ENCODE measurements at regions not wholly inside any gene's neighbourhood (a gene's known extent, or its start where the extent isn't known, plus 50 kb on each side); places are given as distances from the start of the nearest gene placed in this dataset.

DNA sequence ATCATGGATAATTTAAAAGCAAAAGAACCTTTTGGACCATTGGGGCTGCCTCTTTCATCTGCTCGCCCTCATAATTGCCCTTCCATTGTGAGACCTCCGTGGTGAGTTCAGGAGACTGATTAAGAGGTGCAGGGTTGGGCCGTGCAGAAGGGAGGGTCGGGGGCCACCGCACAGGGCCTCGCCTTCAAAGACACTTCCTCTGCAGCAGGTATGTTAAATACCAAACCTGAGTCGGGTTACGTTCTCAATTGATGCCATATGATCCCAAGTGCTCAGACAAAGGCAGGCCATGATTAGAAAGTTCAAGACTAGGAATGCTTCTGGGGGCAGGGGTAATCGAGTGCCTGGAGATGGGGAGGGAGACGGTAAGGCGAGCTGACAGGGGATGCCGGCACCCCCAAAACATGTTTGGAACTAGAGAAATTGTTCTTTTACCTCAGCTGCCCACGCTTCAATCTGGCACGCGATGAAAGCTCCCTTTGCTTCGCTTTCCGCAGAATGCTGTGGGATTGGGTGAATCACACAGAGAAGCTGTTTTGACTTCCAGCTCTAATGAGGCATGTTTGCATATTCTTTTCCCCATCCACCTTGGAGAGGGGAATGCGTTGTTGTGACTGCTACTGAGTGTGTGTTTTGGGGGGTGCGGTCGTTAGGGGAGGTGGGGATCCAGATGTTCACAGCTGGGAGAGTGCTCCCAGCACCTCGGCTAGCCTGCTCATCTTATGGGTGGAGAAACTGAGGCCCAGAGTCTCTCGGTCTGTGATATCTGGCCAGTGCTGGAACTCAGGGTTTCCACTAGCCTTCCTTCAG is 309.1 kb downstream of the MYCN start:
- TF ChIP-seq, protein P1, sequence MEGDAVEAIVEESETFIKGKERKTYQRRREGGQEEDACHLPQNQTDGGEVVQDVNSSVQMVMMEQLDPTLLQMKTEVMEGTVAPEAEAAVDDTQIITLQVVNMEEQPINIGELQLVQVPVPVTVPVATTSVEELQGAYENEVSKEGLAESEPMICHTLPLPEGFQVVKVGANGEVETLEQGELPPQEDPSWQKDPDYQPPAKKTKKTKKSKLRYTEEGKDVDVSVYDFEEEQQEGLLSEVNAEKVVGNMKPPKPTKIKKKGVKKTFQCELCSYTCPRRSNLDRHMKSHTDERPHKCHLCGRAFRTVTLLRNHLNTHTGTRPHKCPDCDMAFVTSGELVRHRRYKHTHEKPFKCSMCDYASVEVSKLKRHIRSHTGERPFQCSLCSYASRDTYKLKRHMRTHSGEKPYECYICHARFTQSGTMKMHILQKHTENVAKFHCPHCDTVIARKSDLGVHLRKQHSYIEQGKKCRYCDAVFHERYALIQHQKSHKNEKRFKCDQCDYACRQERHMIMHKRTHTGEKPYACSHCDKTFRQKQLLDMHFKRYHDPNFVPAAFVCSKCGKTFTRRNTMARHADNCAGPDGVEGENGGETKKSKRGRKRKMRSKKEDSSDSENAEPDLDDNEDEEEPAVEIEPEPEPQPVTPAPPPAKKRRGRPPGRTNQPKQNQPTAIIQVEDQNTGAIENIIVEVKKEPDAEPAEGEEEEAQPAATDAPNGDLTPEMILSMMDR (IDR thresholded peaks at IDR 0.05), result no peak
- no peak for TF ChIP-seq POLR2A (IDR thresholded peaks at IDR 0.05)
